Left renal pelvis (tissue), 4 donors: ENCODE measurements at regions not wholly inside any gene's neighbourhood (a gene's known extent, or its start where the extent isn't known, plus 50 kb on each side); places are given as distances from the start of the nearest gene placed in this dataset.
"Not testable (repeated sequence)": the region's sequence is repeated elsewhere in the genome, so short reads cannot be mapped to it uniquely, and the experiment has no call there.

Experiments used
- DNase-seq, 4 donors: peaks; one replicate each; pipeline ENCODE4 v3.0.0-alpha.2; 2013; ENCODE audit warnings: low read depth in 4 of 4, low spot score in 3 of 4

DNA sequence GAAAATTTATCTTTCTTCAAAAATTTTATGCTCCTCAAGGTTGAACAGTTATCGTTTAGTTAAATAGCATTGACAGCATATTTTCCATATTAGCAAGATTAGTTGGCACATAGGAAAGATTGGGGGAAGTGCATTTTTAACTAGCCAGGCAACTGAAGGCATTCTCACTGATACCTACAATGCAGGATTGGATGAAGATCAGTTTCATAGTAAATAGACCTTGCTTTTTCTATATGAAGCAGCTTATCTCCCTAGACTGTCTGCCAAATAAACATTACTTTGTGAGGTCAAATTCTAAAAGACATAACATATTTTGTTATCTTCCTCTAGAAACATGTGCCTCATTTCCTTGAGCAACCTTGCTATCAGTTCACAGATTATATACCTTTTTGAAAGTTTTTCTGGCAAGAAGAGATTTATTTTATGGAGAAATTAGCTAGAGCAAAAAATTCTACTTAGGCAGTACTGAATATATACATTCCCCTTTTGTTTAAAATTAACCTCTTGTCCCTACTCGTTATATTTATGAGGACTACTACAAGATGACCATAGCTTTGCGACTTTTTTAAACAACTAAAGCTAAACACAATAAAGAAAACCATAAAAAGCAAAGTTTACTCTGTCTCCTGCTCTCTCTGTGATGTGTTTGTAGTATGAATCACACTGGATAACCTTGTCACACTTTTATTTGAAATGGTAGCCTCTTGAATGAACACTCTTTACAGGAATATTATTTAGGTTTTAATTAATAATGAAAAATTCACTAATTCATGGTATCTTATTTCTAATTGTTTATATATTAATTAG is 654.9 kb upstream of the TBL1XR1 start:
- DNase-seq = no peak

DNA sequence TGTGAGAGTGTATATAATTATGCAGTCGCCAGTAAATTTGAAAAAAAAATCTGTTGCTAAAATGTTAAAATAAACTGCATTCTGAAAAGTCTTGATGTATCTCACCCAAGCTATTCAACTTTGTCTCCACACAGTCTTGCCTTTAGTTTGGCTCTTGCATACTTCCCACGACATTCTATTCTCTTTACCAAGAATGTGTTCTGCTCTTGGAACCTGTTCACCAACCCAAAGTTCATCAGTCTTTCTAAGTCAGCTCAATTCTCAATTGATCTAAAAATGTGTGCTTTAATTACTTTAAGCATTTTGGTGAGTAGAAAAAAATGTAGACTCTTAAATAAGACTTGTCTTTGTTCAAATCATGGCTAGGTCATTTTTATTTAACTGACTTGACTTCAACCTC is 657.7 kb upstream of the TBL1XR1 start:
- DNase-seq = no peak

DNA sequence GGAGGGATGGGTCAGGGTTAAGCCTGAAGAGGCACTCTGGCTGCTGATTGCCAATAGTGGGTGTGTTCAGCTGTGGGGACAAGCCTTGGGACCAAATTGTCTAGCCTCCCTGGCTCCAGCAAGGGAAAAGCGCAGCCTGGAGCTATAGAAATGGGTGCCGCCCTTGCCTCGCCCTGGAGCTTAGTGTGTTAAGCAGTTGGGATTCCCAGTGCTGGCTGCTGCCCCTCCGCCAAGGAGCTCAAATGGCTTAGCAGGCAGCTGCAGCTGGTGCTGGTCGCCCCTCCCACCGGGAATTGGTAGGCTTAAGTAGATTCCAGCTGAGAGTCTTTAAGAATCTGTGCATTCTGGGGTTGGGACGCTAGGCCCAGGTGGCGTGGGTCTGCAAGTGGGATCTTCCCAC is 662.9 kb upstream of the TBL1XR1 start:
- DNase-seq = no peak

DNA sequence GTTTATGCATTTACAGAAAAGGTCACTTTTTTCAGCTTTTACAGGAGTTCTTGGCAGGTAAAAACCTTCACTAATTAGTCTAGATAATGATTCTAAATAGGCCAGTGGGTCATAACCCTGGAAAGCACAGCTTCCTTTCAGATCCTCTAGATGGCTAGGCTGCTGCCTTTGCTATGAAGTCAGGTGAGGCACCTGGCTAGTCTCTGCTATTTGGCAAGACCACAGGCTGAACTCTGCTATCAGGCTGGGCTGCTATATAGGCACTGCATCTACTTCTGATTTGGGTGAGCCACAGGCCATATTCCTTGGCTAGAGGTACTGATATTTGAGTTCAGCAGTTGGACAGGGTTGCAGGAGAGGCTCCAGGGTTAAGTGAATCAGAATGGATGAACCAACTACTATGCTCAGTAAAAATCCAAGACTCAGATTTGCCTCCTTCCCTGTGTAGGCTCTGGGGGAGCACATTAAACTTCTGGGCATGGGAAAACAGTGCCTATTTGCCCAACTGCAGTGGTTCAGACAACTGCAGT is 665.7 kb upstream of the TBL1XR1 start:
- no peak for DNase-seq

DNA sequence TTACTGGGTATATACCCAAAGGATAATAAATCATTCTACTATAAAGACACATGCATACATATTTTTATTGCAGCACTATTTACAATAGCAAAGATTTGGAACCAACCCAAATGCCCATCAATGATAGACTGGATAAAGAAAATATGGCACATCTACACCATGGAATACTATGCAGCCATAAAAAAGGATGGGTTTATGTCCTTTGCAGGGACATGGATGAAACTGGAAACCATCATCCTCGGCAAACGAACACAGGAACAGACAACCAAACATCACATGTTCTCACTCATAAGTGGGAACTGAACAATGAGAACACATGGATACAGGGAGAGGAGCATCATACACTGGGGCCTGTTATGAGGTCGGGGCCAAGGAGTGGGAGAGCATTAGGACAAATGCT is 665.0 kb upstream of the KCNMB2 start:
- not testable (repeated sequence) for DNase-seq

DNA sequence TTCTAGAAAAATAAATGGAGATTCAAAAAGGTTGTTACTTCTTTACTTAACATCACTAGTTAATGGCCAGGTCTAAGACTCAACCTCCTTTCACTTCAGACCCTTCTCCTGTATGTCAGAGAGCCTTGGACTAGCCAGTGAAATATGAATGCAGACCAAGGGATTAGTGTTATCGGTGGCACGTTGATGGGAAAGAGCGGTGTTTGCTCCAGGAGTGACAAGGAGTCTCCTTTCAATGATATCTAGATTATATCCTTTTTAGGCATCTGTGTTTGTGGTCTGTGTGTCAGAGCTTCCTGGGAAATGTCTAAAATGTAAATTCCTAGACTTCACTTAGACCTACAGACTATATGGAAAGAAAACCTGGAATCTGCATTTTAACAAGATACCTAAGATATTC is 658.0 kb upstream of the KCNMB2 start:
- DNase-seq = no peak

DNA sequence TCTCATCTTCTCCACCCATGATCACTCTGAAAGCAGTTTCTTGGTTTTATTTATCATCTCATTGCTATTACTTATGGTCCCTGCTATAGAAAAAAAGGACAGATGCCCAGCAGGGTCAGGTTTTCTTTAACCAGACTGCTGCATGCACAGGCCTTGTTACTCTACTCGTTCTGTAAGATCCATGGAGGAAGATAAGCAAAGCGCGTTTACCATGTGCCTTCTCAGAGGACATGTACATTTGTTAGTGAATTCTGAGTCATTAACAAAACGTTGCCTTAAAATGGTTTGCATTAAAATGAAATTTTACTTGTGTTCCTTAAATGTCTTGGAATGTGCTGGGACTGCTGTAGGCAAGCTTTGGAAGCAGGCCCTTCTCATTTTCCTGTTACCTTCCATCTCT is 657.3 kb upstream of the KCNMB2 start:
- no peak for DNase-seq

DNA sequence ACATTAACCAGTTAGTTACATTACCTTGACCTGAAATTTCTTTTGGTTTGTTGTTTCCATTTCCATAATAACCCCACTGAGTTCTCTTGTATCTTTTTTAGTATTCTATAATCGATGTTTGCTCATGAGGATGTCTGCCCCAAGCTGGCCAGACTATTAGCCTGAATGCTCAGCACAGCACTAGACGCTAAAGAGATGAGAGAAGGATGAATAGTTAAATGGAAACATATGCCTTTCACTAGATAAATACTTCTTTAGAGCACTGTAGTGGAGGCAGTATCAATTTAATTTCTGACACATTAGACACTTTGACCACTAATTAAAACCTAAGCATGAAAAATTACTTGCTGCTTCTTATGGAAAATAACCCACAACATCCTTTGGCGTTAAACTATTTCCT is 654.9 kb upstream of the KCNMB2 start:
- DNase-seq = no peak

DNA sequence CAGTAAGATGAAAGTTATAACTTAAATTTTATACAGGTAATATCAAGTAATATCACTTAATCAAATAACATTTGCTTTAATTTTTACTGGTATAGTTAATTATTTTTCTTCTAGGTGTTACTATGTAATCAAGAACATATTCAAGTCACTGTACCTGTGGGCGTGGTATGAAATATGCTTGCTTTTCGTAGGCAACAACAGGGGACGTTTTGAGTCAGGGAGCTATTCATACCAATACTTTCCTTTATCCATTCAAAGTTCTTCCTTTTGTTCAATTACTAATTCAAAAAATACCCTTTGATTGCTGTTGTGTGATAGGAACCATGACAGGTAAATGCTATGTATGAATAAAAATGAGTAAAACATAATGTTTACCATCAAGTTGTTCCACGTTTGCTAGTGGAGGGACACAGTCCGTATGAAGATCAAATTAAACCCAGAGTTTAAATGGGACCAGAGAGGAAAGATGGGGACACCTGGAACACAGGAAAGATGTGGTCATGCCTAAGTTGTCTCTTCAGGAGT is 654.0 kb upstream of the KCNMB2 start:
- no peak for DNase-seq

DNA sequence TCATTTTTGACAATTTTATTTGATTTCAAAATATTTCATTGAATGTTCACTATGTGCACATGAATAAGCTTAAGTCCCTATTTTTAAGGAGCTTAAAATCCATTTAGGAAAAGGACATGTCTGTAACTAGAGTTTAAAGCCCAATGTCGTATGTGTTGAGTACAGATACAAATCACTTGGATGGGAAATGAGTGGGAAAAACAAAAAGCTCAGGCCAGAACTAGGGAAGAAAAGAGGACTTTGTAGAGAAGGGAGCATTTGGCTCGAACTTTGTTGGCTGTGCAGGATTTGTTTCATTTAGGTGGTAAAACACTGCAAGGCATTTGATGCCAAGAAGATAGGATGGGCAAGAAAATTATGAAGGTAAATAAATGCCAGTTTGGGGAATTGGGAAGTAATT is 653.1 kb upstream of the KCNMB2 start:
- DNase-seq = no peak

DNA sequence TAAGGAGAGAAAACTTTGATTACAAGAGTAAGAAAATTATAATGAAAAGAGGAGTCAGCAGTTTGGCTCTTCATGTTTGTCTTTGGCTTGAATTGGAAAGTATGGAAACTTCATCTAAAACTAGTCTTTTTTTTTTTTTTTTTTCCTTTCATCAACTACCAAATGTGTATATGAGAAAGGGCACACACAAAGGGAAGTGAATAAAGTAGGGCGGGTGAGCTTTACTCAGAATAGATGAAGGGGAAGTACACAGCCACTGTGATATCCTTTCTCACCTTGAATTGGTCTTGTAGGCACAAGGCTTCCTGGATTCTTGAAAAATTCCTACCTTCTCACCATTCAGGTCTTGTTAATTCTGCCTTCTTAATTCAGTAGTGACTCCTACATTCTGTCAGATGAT is 652.3 kb upstream of the KCNMB2 start:
- no peak for DNase-seq

DNA sequence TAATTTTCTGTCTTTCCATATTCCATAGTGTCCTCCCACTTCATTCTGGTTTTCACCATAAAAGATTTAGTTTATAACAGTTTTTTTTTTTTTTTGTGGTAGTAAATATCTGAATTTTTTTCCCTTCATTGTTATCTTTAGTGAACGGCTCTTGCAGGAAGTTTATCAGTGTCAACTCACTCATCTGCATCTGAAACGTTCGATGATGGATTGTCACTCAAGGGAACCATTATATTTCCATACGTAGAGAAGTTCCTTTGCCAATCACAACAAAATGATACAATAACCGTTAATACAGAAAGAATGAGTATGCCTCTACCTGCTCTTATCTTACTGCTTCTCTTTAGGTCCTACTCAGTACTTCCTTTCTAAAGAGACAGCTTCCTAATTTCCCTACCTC is 651.2 kb upstream of the KCNMB2 start:
- DNase-seq = no peak

DNA sequence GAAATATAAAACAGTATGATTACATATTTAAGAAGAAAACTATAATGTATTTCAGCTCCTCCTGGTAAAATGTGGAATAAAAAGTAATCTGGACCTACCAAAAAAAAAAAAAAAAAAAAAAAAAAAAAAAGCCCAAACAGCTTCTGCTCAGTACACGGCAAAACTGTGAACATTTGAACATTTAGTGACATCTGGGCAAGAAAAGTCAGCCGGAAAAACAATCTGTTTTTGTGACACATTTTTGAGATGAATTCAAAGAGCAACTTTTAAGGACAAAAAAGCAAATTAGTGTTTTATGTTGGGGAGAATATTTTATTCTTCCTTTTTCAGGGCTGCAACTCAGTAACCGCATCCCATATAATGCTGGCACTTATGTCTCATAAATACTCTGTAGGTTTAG is 649.7 kb upstream of the KCNMB2 start:
- DNase-seq = no peak

DNA sequence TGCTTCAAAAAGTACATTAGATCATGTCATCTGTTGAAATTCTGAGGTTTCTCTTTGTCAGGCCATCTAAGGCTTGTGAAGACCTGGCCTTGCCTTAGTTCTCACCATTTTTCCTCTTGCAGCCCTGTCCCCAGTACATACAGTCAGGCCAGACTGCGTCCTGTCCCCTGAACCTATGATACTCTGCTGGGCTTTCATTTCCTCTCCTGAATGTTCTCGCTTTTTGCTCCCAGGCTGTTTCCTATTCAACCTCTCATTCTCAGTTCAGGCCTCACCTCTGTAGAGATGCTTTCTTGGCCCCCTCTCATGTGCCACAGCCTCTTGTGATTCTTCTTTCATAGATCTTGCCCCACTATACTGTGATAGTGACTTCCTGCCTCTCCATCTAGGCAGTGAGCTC is 648.8 kb upstream of the KCNMB2 start:
- DNase-seq = no peak

DNA sequence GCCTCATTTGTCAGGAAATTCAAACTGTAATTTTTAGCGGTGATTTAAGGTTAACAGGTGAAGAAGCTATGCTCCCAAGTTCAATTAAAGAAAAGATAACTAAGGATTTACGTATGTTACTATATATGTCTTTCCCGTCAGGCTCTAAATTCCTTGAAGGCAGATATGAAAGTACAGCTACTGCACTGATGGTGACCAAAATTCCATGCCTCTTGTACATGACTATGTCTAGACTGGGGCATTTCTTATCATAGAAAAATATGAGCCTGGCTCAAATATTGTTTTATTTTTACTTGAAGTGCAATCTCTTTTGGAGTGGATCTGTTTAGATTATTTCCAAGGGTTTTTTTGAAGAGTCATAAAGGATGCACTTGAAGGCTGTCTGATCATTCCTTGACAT is 647.1 kb upstream of the KCNMB2 start:
- no peak for DNase-seq

DNA sequence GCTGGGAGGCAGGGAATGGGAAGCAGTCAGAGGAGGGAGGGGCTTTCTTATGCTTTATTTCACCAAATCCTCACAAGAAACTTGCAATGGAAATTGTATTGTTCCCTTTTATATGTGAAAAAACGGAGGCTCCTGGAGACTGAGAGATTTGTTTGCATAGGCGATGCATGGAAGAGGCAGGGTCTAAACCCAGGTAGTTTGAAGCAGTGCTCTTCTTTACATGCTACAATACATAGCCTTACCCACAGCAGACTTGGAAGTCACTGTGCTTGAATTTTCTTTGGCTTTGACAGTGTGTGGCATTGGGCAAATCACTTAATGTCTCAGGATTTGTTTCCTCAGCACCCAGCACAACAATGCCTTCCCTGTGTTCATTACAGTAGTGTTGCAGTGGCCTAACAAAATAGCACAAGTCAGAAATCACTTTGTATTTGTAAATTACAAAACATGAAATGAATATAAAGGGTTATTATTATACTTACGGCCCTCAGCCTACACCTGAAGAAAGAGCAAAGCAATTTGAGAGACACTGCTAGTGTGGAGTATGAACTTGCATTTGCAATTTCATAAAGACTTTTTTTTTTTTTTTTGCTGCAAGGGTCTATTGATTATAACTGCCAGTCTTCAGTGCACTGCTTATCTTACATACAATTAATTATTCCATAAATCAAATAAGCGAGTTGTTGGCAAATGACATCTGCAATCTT is 646.4 kb upstream of the KCNMB2 start:
- no peak for DNase-seq

DNA sequence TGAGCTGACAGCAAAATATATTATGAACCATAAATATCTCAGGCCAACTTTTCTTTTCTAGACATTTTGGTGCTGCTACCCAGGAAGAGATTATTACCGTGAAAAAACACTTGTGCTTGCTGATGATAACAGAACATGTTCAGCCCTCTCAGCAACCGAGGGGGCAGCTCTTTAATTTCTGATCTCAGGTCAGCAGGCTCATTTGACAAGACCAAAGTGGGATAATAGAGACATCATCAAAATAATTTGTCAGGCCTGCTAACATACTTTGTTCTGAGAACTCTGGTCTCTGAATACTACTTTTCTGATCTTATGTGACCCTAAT is 645.9 kb upstream of the KCNMB2 start:
- DNase-seq = no peak

DNA sequence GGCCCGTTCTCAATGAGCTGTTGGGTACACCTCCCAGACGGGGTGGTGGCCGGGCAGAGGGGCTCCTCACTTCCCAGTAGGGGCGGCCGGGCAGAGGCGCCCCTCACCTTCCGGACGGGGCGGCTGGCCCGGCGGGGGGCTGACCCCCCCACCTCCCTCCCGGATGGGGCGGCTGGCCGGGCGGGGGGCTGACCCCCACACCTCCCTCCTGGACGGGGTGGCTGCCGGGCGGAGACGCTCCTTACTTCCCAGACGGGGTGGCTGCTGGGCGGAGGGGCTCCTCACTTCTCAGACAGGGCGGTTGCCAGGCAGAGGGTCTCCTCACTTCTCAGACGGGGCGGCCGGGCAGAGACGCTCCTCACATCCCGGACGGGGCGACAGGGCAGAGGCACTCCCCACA is 644.7 kb upstream of the KCNMB2 start:
- not testable (repeated sequence) for DNase-seq

DNA sequence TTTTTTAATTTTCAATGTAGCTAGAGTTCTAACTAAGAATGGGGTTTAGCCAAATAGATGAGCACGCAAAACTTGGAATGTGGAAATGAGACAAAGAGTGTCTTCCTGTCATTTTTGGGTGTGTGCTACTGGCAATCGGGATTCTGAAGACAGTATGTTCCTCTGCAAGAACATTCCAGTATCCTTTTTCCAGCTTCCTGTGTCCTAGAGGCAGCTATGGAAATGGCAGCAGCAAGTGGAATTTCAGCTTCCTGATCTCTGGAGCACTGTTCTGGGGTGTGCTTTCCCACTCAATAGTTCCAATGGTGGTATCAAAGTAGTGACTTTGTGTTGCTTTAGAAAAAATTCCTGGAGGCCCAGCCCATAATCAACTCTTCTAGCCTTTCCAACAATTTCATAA is 642.9 kb upstream of the KCNMB2 start:
- DNase-seq = no peak

DNA sequence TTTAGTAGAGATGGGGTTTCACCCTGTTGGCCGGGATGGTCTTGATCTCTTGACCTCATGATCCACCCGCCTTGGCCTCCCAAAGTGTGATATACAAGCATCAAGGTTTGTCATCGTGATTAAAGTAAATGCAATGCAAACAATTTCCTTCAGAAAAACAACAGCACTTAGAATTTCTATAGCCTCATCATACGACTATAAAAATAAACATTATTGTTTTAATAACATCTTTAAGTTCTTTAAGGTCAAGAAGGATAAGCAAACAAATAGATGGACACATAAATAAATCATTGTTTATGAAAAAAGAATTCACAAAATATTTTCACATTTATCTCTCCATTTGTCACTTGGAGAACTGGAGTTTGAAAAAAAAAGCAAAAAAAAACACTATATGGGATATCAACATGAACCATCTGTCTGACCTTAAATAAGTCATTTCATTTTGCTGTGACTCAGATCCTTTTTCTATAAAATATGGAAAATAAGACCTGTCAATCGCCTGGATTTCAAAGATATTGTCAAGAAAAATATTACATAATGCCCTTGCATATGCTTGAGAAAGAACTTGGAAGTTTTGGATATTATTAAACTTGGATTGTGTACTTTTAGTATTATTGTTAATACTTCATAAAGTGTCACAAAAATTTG is 642.0 kb upstream of the KCNMB2 start:
- no peak for DNase-seq

DNA sequence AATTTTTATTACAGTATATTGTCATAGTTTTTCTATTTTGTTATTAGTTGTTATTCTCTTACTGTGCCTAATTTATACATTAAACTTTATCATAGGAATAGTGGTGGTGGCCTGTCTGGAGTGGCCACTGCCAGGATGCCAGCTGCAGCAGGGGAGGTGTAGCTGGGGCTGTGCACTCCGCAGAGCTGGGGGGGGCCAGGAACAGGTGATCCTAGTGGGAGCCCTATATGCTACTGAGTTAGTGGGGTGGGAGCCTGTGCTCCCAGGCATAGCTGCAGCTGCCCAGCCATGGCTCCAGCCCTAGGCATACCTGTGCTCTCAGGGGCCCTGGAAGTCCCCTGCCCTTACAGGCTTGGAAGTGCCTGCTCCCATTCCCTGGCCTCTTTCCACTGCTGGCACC is 638.1 kb upstream of the KCNMB2 start:
- no peak for DNase-seq
